GM23248 (cell line): ENCODE measurements at regions not wholly inside any gene's neighbourhood (a gene's known extent, or its start where the extent isn't known, plus 50 kb on each side); places are given as distances from the start of the nearest gene placed in this dataset.

Experiments
- DNase-seq: peaks from one replicate; pipeline ENCODE4 v3.0.0-alpha.2; 2015
- H2AFZ ChIP-seq: fragments of 200-600 bp; sonication (generic); 2 replicates; pipeline ENCODE4 v1.6.1; 2016; ENCODE audit warnings: antibody characterized with exemption
- H3F3A ChIP-seq: fragments of 200-600 bp; sonication (generic); 2 replicates; pipeline ENCODE4 v1.6.1; 2016; ENCODE audit warnings: mild to moderate bottlenecking, antibody characterized with exemption, mixed run types; ENCODE audit not compliant: insufficient read depth
- H3K27ac ChIP-seq: fragments of 200-600 bp; sonication (generic); 2 replicates; pipeline ENCODE4 v1.5.1; 2016; ENCODE audit warnings: mild to moderate bottlenecking
- H3K27me3 ChIP-seq: fragments of 200-600 bp; sonication (generic); replicated peaks from 2 replicates; pipeline ENCODE4 v1.6.1; 2016; ENCODE audit warnings: mild to moderate bottlenecking; ENCODE audit not compliant: insufficient read depth
- H3K36me3 ChIP-seq: fragments of 200-600 bp; sonication (generic); 2 replicates; pipeline ENCODE4 v1.6.1; 2016; ENCODE audit warnings: low read depth, mild to moderate bottlenecking
- H3K4me1 ChIP-seq: fragments of 200-600 bp; sonication (generic); 2 replicates; pipeline ENCODE4 v1.6.1; 2016; ENCODE audit warnings: mild to moderate bottlenecking; ENCODE audit not compliant: insufficient read depth
- H3K4me2 ChIP-seq: fragments of 200-600 bp; sonication (generic); one replicate; pipeline ENCODE4 v1.6.1; 2016; ENCODE audit warnings: mild to moderate bottlenecking; ENCODE audit not compliant: unreplicated experiment
- H3K4me3 ChIP-seq: fragments of 200-600 bp; sonication (generic); 2 replicates; pipeline ENCODE4 v1.5.1; 2016; ENCODE audit warnings: mild to moderate bottlenecking
- H3K79me2 ChIP-seq: fragments of 200-600 bp; sonication (generic); 2 replicates; pipeline ENCODE4 v1.6.1; 2016; ENCODE audit warnings: mild to moderate bottlenecking; ENCODE audit not compliant: insufficient read depth
- H3K9ac ChIP-seq: fragments of 200-600 bp; sonication (generic); 2 replicates; pipeline ENCODE4 v1.6.1; 2016; ENCODE audit warnings: mild to moderate bottlenecking
- H3K9me2 ChIP-seq: fragments of 200-600 bp; sonication (generic); 2 replicates; pipeline ENCODE4 v1.6.1; 2016; ENCODE audit warnings: mixed run types, mild to moderate bottlenecking, moderate library complexity; ENCODE audit not compliant: insufficient read depth
- H3K9me3 ChIP-seq: fragments of 200-600 bp; sonication (generic); one replicate; pipeline ENCODE4 v1.6.1; 2017; ENCODE audit warnings: low read depth
- H4K20me1 ChIP-seq: fragments of 200-600 bp; sonication (generic); 2 replicates; pipeline ENCODE4 v1.6.0; 2016; ENCODE audit not compliant: insufficient read depth
- EZH2 ChIP-seq: fragments of 200-600 bp; sonication (generic); IDR thresholded peaks from 2 replicates; pipeline ENCODE4 v1.6.1; 2018; ENCODE audit warnings: antibody characterized with exemption, mild to moderate bottlenecking; ENCODE audit not compliant: insufficient read depth, poor library complexity, severe bottlenecking
- EZH2phosphoT487 ChIP-seq: fragments of 200-600 bp; sonication (generic); IDR thresholded peaks from 2 replicates; pipeline ENCODE4 v1.6.1; 2018; ENCODE audit warnings: antibody characterized with exemption, moderate library complexity, mild to moderate bottlenecking, low read depth; ENCODE audit not compliant: insufficient read depth
- WGBS, 2 experiments: methylation state at CpG; one replicate each; pipeline ENCODE4 v1.1.6; 2015 to 2017; ENCODE audit warnings: low lambda C conversion rate in 2 of 2, low coverage in 1 of 2; ENCODE audit errors: missing lambda C conversion rate in 2 of 2; 5-methylcytosine and 5-hydroxymethylcytosine counted together
- in situ Hi-C: fragments of 300-500 bp; cut with MboI; formaldehyde crosslinking; loops from 2 replicates; pipeline ENCODE4 v1.15.0; 2020

DNA sequence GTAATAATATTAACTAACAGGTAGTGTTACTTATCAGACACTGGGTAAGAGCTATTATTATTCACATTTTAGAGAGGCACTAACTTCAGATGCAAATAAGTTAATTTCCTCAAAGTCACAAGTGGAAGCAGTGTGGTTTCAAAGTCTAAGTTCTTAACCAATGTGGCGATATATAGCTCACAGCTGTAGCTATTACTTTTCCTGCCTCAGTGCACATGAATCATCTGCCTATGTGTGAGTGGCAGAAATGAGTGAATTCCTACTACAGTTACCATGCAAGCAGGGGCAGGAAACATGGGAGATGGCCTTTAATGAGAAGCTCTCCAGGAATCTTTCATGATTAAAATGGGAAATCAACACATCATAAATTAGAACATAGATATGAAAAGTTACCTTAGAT lies 126.2 kb upstream of the EYA4 start:
- Histone ChIP-seq H3K4me1 (no peaks in the 10 kb centered on the region), H3K27ac (no peak overlapping the region), H3K79me2 (no peaks in the 10 kb centered on the region), H3K36me3 (no peaks in the 10 kb centered on the region), H3K4me2 (no peak overlapping the region), H3F3A (no peaks in the 10 kb centered on the region), H3K27me3 (no peaks in the 10 kb centered on the region), H3K9me2 (no peaks in the 10 kb centered on the region), H3K9me3 (no peaks in the 10 kb centered on the region), H2AFZ (no peak overlapping the region), H3K9ac (no peak overlapping the region), H3K4me3 (no peak overlapping the region), H4K20me1 (no peaks in the 10 kb centered on the region)
- in situ Hi-C loops, result no loop called here
- no peak for DNase-seq
- no peak for TF ChIP-seq EZH2
- no peak for TF ChIP-seq EZH2phosphoT487
- WGBS, 2 experiments, result 91 to 94% methylated on average over 1 of the region's 1 CpG

GRCh38 chr6:133115946-133116345 lies 125.2 kb upstream of the EYA4 start:
- Histone ChIP-seq H3K4me3 (no peak overlapping the region), H3K79me2 (no peaks in the 10 kb centered on the region), H3K4me1 (no peaks in the 10 kb centered on the region), H3K9me2 (no peaks in the 10 kb centered on the region), H2AFZ (no peak overlapping the region), H3K9me3 (no peaks in the 10 kb centered on the region), H3K27me3 (no peaks in the 10 kb centered on the region), H3K36me3 (no peaks in the 10 kb centered on the region), H3F3A (no peaks in the 10 kb centered on the region), H4K20me1 (no peaks in the 10 kb centered on the region), H3K4me2 (no peak overlapping the region), H3K27ac (no peak overlapping the region), H3K9ac (no peak overlapping the region)
- TF ChIP-seq EZH2 (no peak), EZH2phosphoT487 (no peak)
- 27 to 32% methylated on average over 2 of the region's 2 CpGs for WGBS, 2 experiments
- in situ Hi-C loops, result no loop called here
- no peak for DNase-seq

- Histone ChIP-seq H3K9me2 (no peaks in the 10 kb centered on the region), H4K20me1 (no peaks in the 10 kb centered on the region), H3K4me3 (no peak overlapping the region), H3K27me3 (no peaks in the 10 kb centered on the region), H3K36me3 (no peaks in the 10 kb centered on the region), H3K4me1 (peaks cover 7% of the 10 kb centered on the region), H3K9me3 (no peaks in the 10 kb centered on the region), H3K79me2 (no peaks in the 10 kb centered on the region), H3F3A (no peaks in the 10 kb centered on the region), H3K4me2 (no peak overlapping the region), H3K9ac (no peak overlapping the region), H3K27ac (no peak overlapping the region), H2AFZ (no peak overlapping the region)
- 0 to 5% methylated on average over 2 of the region's 2 CpGs for WGBS, 2 experiments
- in situ Hi-C loops, result no loop called here
- TF ChIP-seq EZH2phosphoT487, result no peak
- TF ChIP-seq EZH2, result no peak
- peak; percentile 26 for DNase-seq
These were observed 113.0 kb upstream of the EYA4 start for GRCh38 chr6:133128191-133128590.

GRCh38 chr6:133129556-133129955 lies 111.6 kb upstream of the EYA4 start:
- H3K9me2 ChIP-seq, result no peaks in the 10 kb centered on the region
- no peak overlapping the region for H3K27ac ChIP-seq
- H3K9ac ChIP-seq, result no peak overlapping the region
- H3K79me2 ChIP-seq, result no peaks in the 10 kb centered on the region
- in situ Hi-C loops, result no loop called here
- H3K9me3 ChIP-seq, result no peaks in the 10 kb centered on the region
- WGBS, 2 experiments, result 73 to 96% methylated on average over 1 of the region's 1 CpG
- H3K4me1 ChIP-seq, result peaks cover 7% of the 10 kb centered on the region
- no peaks in the 10 kb centered on the region for H3F3A ChIP-seq
- no peak for DNase-seq
- H2AFZ ChIP-seq, result no peak overlapping the region
- no peak overlapping the region for H3K4me3 ChIP-seq
- TF ChIP-seq EZH2phosphoT487 (no peak), EZH2 (no peak)
- H3K27me3 ChIP-seq, result no peaks in the 10 kb centered on the region
- no peaks in the 10 kb centered on the region for H4K20me1 ChIP-seq
- H3K36me3 ChIP-seq, result no peaks in the 10 kb centered on the region
- H3K4me2 ChIP-seq, result no peak overlapping the region

DNA sequence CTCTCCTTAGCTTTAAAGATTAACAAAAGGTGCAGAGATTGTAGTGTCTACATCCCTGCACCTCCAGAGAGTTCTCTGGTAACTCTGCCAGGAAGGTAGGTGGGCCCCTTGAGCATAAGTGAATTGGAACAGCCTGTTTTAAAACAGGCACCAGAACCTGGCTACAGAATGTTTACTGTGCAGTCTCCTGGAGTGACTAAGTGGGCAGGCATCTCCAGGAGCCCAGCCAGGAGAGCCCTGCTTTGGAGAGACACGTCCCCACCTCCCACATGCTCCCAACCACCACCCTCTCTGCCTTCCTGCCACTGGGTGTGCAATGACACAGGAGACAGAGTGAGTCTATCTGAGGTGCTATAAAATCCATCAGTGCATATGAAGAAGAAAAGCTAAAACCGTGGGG lies 110.3 kb upstream of the EYA4 start:
- Histone ChIP-seq H3K36me3 (no peaks in the 10 kb centered on the region), H3K79me2 (no peaks in the 10 kb centered on the region), H3F3A (no peaks in the 10 kb centered on the region), H4K20me1 (no peaks in the 10 kb centered on the region), H2AFZ (no peak overlapping the region), H3K4me1 (peaks cover 7% of the 10 kb centered on the region), H3K27ac (no peak overlapping the region), H3K4me3 (no peak overlapping the region), H3K27me3 (no peaks in the 10 kb centered on the region), H3K9me2 (no peaks in the 10 kb centered on the region), H3K4me2 (no peak overlapping the region), H3K9me3 (no peaks in the 10 kb centered on the region), H3K9ac (no peak overlapping the region)
- WGBS, 2 experiments, result 24 to 41% methylated on average over 2 of the region's 2 CpGs
- in situ Hi-C loops, result no loop called here
- DNase-seq, result peak; percentile 52
- TF ChIP-seq EZH2 (no peak), EZH2phosphoT487 (no peak)
